ENCODE measurements at regions not wholly inside any gene's neighbourhood (a gene's known extent, or its start where the extent isn't known, plus 50 kb on each side); places are given as distances from the start of the nearest gene placed in this dataset.
"Not testable (repeated sequence)": the region's sequence is repeated elsewhere in the genome, so short reads cannot be mapped to it uniquely, and the experiment has no call there.

DNA sequence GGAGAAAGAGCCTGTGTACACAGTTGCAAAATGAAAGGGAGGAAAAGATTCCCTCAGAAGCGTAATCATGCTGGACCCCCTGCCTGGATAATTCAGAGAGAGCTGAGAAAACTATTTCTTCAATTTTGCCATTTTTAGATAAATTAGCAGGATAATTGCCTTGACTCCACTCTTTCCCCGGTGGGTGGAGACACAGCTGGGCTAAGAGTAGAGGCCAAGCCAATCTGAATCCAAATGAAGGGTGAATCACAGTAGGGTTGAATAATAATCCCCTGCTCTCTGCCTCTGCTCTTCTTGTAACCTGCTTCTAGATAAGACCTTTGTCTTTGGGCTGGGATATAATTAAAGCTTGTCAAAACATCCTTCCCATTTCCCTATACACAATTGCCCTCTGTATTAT is 150.1 kb downstream of the CAPZA3 start:
- H3K27me3 Mint-ChIP-seq (ENCODE audit: unreplicated experiment), result no peaks in the 10 kb centered on the region
- no peaks in the 10 kb centered on the region for H3K36me3 Mint-ChIP-seq (ENCODE audit: insufficient read depth, unreplicated experiment)
- no peak overlapping the region for H3K4me3 Mint-ChIP-seq (ENCODE audit: low read depth, unreplicated experiment)
- H3K4me1 Mint-ChIP-seq (ENCODE audit: low read depth, unreplicated experiment), result no peaks in the 10 kb centered on the region
- TF ChIP-seq, protein P1, sequence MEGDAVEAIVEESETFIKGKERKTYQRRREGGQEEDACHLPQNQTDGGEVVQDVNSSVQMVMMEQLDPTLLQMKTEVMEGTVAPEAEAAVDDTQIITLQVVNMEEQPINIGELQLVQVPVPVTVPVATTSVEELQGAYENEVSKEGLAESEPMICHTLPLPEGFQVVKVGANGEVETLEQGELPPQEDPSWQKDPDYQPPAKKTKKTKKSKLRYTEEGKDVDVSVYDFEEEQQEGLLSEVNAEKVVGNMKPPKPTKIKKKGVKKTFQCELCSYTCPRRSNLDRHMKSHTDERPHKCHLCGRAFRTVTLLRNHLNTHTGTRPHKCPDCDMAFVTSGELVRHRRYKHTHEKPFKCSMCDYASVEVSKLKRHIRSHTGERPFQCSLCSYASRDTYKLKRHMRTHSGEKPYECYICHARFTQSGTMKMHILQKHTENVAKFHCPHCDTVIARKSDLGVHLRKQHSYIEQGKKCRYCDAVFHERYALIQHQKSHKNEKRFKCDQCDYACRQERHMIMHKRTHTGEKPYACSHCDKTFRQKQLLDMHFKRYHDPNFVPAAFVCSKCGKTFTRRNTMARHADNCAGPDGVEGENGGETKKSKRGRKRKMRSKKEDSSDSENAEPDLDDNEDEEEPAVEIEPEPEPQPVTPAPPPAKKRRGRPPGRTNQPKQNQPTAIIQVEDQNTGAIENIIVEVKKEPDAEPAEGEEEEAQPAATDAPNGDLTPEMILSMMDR (IDR thresholded peaks at IDR 0.05; ENCODE audit: unreplicated experiment), result no peak
- BruUV-seq (replicated peaks), result no TSS peak
- intact Hi-C loops (cut with micrococcal nuclease; ENCODE audit: unreplicated experiment), result no loop called here
- CTCF ChIA-PET, result no interaction called here
- DNase-seq, result no peak
- no peaks in the 10 kb centered on the region for H3K9me3 Mint-ChIP-seq (ENCODE audit: low read depth, unreplicated experiment)
- no peak overlapping the region for H3K27ac Mint-ChIP-seq (ENCODE audit: unreplicated experiment)

DNA sequence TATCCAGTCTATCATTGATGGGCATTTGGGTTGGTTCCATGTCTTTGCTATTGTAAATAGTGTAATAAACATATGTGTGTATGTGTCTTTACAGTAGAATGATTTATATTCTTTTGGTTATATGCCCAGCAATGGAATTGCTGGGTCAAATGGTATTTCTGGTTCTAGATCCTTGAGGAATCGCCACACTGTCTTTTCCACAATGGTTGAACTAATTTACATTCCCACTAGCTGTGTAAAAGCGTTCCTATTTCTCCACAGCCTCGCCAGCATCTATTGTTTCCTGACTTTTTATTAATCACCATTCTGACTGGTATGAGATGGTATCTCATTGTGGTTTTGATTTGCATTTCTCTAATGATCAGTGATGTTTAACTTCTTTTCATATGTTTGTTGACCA is 152.7 kb downstream of the CAPZA3 start:
- intact Hi-C loops (cut with micrococcal nuclease; ENCODE audit: unreplicated experiment); H3K4me3 Mint-ChIP-seq (ENCODE audit: low read depth, unreplicated experiment): not testable (repeated sequence)

DNA sequence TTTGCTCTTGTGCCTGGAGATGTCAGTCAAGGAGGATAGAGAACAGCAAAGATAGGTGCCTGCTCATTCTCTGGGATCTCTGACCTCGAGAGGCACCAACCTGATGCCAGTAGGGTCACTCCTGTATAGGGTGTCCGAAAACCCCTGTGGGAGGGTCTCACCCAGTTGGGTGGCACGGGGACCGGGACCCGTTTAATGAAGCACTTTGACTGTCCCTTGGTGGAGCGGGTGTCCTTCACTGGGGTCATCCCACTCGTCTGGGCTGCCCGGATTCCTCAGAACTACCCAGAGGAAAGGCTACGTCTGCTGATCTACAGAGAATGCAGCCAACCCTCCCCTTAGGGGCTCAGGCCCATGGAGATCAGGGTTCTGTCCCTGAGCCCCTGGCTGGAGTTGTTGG is 157.6 kb downstream of the CAPZA3 start:
- no TSS peak for BruUV-seq (replicated peaks)
- CTCF ChIA-PET, result no interaction called here

More for the DNA sequence above, 152.7 kb downstream of the CAPZA3 start:
- H3K27me3 Mint-ChIP-seq (ENCODE audit: unreplicated experiment); CTCF ChIA-PET; H3K9me3 Mint-ChIP-seq (ENCODE audit: low read depth, unreplicated experiment); DNase-seq; H3K4me1 Mint-ChIP-seq (ENCODE audit: low read depth, unreplicated experiment); H3K27ac Mint-ChIP-seq (ENCODE audit: unreplicated experiment); BruUV-seq (replicated peaks); H3K36me3 Mint-ChIP-seq (ENCODE audit: insufficient read depth, unreplicated experiment): not testable (repeated sequence)

DNA sequence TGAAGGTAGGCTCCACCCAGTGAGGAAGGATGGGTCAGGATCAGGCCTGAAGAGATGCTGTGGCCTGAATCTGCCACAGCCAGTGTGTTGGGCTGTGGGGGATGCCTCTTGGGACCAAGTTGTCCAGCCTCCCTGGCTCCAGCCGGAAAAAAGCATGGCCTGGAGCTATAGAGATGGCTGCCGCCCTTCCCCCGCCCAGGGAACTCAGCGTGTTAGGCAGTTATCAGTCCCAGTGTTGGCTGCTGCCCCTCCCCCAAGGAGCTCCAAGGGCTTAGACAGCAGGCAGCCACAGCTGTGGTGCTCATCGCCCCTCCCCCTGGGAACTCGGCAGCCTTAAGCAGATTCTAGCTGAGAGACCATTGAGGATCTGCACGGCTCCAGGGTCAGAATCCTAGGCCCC is 158.0 kb downstream of the CAPZA3 start:
- CTCF ChIA-PET, result no interaction called here
- no peaks in the 10 kb centered on the region for H3K36me3 Mint-ChIP-seq (ENCODE audit: insufficient read depth, unreplicated experiment)
- H3K4me3 Mint-ChIP-seq (ENCODE audit: low read depth, unreplicated experiment), result no peak overlapping the region
- H3K27me3 Mint-ChIP-seq (ENCODE audit: unreplicated experiment), result no peaks in the 10 kb centered on the region
- H3K27ac Mint-ChIP-seq (ENCODE audit: unreplicated experiment), result no peak overlapping the region
- no peak for DNase-seq
- TF ChIP-seq, protein P1 (IDR thresholded peaks at IDR 0.05; ENCODE audit: unreplicated experiment), result no peak
- H3K4me1 Mint-ChIP-seq (ENCODE audit: low read depth, unreplicated experiment), result no peaks in the 10 kb centered on the region
- BruUV-seq (replicated peaks), result no TSS peak
- intact Hi-C loops (cut with micrococcal nuclease; ENCODE audit: unreplicated experiment), result no loop called here
- H3K9me3 Mint-ChIP-seq (ENCODE audit: low read depth, unreplicated experiment), result peaks cover 2% of the 10 kb centered on the region

More for the DNA sequence above, 157.6 kb downstream of the CAPZA3 start:
- Mint-ChIP-seq H3K9me3 (ENCODE audit: low read depth, unreplicated experiment) (peaks cover 2% of the 10 kb centered on the region), H3K36me3 (ENCODE audit: insufficient read depth, unreplicated experiment) (no peaks in the 10 kb centered on the region), H3K4me3 (ENCODE audit: low read depth, unreplicated experiment) (no peak overlapping the region), H3K4me1 (ENCODE audit: low read depth, unreplicated experiment) (no peaks in the 10 kb centered on the region), H3K27me3 (ENCODE audit: unreplicated experiment) (no peaks in the 10 kb centered on the region), H3K27ac (ENCODE audit: unreplicated experiment) (no peak overlapping the region)
- TF ChIP-seq, protein P1 (IDR thresholded peaks at IDR 0.05; ENCODE audit: unreplicated experiment), result no peak
- intact Hi-C loops (cut with micrococcal nuclease; ENCODE audit: unreplicated experiment), result no loop called here
- no peak for DNase-seq

DNA sequence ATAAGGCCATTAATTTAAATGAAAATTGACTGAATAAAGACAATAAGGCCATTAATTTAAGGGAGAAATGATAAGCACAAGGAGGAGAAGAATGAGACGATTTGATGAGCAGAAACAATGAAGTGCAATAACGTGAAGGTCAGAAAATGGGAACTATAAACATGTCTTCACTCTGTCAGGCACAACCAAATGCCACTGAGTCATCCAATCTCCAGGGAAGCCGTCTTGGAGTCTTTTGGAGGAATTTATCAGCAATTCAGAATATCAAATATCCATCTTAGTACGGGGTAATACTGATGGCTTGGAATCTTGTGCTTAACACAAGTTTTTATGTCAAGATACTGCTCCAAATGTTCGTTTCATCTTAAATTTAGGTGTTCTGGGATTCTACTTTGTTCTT is 159.9 kb downstream of the CAPZA3 start:
- Mint-ChIP-seq H3K36me3 (ENCODE audit: insufficient read depth, unreplicated experiment) (no peaks in the 10 kb centered on the region), H3K4me3 (ENCODE audit: low read depth, unreplicated experiment) (no peak overlapping the region), H3K27ac (ENCODE audit: unreplicated experiment) (no peak overlapping the region), H3K4me1 (ENCODE audit: low read depth, unreplicated experiment) (no peaks in the 10 kb centered on the region), H3K27me3 (ENCODE audit: unreplicated experiment) (no peaks in the 10 kb centered on the region), H3K9me3 (ENCODE audit: low read depth, unreplicated experiment) (peaks cover 2% of the 10 kb centered on the region)
- CTCF ChIA-PET, result no interaction called here
- intact Hi-C loops (cut with micrococcal nuclease; ENCODE audit: unreplicated experiment), result no loop called here
- no TSS peak for BruUV-seq (replicated peaks)
- TF ChIP-seq, protein P1 (IDR thresholded peaks at IDR 0.05; ENCODE audit: unreplicated experiment), result no peak
- DNase-seq, result no peak
